ENCODE measurements at regions not wholly inside any gene's neighbourhood (a gene's known extent, or its start where the extent isn't known, plus 50 kb on each side); places are given as distances from the start of the nearest gene placed in this dataset.
A peak's percentile ranks its signal among the peaks of the same experiment; 100 is the strongest.
"Not testable (repeated sequence)": the region's sequence is repeated elsewhere in the genome, so short reads cannot be mapped to it uniquely, and the experiment has no call there.

DNA sequence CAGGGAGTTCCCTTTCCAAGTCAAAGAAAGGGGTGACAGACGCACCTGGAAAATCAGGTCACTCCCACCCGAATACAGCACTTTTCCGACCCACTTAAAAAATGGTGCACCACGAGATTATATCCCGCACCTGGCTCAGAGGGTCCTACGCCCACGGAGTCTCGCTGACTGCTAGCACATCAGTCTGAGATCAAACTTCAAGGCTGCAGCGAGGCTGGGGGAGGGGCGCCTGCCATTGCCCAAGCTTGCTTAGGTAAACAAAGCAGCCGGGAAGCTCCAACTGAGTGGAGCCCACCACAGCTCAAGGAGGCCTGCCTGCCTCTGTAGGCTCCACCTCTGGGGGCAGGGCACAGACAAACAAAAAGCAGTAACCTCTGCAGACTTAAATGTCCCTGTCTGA lies 277.8 kb upstream of the ARHGAP42 start:
- not testable (repeated sequence) for H3K27ac ChIP-seq

DNA sequence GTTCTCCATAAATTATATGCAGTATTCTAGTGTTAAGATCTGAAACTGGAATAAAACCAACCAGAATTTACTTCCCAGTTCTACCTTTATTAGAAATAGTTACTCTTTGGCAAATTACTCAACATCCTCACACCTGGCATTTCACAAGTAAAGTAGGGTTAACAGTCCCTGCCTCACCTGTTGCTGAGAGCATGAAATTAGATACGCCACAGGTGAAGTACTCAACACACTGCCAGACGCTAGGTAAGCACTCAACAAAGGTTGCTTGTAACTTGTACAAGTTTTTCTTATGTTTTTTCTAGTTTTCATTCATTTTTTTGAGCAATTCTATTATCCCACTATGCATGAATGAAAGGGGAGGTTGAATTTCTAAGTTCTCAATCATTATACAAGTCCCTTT lies 267.6 kb upstream of the ARHGAP42 start:
- TF ChIP-seq, protein P1, sequence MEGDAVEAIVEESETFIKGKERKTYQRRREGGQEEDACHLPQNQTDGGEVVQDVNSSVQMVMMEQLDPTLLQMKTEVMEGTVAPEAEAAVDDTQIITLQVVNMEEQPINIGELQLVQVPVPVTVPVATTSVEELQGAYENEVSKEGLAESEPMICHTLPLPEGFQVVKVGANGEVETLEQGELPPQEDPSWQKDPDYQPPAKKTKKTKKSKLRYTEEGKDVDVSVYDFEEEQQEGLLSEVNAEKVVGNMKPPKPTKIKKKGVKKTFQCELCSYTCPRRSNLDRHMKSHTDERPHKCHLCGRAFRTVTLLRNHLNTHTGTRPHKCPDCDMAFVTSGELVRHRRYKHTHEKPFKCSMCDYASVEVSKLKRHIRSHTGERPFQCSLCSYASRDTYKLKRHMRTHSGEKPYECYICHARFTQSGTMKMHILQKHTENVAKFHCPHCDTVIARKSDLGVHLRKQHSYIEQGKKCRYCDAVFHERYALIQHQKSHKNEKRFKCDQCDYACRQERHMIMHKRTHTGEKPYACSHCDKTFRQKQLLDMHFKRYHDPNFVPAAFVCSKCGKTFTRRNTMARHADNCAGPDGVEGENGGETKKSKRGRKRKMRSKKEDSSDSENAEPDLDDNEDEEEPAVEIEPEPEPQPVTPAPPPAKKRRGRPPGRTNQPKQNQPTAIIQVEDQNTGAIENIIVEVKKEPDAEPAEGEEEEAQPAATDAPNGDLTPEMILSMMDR (conservative IDR thresholded peaks at IDR 0.05) = no peak
- H3K27ac ChIP-seq = no peak overlapping the region

DNA sequence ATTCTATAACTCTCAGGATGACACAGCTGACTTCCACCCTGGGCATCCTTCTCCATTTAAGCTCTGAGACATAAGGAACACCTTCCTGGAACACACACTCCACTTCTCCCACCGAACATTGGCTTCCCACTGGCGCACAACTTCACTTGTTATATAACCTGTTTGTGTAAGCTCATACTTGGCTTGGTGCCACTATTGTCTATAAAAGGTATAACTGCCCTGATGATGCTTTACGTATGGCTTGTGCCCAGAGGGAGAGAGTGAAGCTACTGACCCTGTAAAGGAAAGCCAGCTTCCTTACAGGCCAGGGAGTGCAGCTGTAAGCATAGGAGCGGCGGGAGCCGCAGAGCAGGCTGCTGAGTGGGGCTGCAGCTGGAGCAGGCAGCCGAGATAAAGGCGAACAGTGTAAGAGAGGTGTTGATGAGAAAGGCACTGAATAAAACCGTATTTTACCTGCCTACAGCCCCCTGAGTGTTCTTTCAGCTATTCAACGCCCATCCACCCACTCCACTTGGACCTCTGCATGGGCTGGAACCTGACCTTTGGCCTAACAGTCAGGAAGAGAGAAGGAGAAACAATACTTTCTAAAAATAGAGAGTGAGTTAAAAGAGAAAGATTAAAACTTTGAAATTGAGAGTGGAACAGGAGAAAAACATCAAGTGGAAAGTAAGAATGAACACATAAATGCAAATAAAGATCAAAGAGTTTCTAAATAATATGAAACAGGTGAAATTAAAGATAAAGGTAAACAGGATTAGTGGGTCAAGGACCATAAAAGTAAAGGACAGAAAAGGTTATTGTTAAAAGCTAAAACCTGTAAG lies 252.1 kb upstream of the ARHGAP42 start:
- TF ChIP-seq, protein P1 (conservative IDR thresholded peaks at IDR 0.05) = no peak
- H3K27ac ChIP-seq = no peak overlapping the region

DNA sequence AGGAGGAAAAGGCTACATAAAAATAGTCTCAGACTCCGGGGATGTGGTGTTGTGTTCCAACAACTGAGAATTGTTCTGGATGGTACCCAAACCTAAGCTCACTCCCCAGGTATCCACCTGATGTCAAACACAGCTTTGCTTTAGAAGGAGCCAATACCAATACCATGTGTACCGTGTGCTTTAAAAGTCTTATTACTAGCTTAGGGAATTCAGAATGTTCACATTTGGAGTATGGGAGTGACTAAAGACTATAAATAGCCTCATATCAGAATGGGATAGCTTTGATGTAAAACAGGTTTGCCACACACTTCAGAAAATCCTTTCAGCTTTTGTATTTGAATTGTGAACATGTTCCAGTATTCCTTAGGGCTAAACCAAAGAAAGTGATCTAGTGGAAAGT lies 248.7 kb upstream of the ARHGAP42 start:
- TF ChIP-seq, protein P1 (conservative IDR thresholded peaks at IDR 0.05) = no peak
- H3K27ac ChIP-seq = no peak overlapping the region

DNA sequence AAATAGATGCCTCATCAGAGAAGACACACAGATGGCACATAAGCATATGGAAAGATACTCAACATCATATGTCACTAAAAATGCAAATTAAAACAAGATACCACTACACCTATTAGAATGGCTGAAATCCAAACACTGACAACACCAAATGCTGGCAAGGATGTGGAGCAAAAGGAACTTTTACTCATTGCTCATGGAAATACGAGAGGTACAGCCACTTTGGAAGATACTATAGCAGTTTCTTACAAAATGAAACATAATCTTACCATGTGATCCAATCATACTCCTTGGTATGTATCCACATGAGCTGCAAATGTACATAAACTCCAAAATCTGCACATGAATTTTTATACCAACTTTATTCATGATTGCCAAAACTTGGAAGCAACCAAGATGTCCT lies 246.0 kb upstream of the ARHGAP42 start:
- TF ChIP-seq, protein P1 (conservative IDR thresholded peaks at IDR 0.05) = no peak
- H3K27ac ChIP-seq = no peak overlapping the region

DNA sequence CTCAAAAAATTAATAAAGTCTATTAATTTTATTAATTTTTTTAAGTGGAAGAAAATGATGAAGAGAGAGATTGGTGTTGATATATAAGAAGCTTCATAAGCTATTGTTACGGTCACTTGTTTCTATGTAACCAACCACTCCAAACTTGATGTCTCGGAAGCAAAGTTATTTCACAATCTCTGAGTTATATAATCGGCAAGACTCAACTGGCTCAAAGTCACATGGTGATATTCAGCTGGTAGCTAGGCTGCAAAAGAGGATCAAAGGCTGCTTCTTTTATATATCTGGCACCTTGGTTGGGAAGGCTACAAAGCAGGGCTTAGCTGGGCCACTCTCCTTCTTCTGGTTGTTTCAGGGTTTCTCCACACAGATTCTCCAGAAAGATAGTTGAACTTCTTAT lies 245.1 kb upstream of the ARHGAP42 start:
- TF ChIP-seq, protein P1 (conservative IDR thresholded peaks at IDR 0.05) = no peak

DNA sequence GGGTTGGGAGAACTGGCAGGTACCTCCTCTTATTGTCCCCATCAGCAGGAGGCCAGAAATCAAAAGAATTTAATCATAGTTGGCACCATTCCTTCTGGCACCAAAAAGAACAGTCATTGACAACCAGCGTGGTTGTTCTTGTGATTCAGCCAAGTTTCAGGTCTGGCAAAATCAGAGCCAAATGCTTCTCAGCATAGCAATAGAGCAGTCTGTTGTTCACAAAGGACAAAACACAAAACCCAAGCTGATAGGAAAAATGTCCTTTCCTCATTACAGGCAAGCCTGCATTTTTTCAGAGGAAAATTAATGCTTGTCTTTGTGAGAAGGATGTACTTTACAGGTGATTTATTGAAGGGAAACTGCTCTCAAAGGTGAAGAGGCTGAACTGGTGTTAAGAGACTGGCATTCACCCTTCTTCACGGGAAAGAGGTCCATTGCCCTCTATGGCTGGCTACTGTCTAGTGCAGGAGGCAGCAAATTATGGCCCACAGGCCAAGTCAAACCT lies 241.8 kb upstream of the ARHGAP42 start:
- TF ChIP-seq, protein P1 (conservative IDR thresholded peaks at IDR 0.05) = peak; percentile 72

More for the DNA sequence above, 245.1 kb upstream of the ARHGAP42 start:
- no peak overlapping the region for H3K27ac ChIP-seq

DNA sequence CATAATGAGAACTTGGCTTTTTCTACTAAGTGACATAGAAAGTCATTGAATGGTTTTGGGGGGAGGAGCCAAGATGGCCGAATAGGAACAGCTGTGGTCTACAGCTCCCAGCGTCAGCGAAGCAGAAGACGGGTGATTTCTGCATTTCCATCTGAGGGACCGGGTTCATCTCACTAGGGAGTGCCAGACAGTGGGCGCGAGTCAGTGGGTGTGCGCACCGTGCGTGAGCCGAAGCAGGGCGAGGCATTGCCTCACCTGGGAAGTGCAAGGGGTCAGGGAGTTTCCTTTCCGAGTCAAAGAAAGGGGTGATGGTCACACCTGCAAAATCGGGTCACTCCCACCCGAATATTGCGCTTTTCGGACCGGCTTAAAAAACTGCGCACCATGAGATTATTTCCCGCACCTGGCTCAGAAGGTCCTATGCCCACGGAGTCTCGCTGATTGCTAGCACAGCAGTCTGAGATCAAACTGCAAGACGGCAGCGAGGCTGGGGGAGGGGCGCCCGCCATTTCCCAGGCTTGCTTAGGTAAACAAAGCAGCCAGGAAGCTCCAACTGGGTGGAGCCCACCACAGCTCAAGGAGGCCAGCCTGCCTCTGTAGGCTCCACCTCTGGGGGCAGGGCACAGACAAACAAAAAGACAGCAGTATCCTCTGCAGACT lies 235.2 kb upstream of the ARHGAP42 start:
- H3K27ac ChIP-seq = not testable (repeated sequence)

More for the DNA sequence above, 241.8 kb upstream of the ARHGAP42 start:
- H3K27ac ChIP-seq = peak overlapping the region; percentile 20; the same call in 1 of the 2 replicates

Measured in VCaP (cell line).